ENCODE measurements at regions not wholly inside any gene's neighbourhood (a gene's known extent, or its start where the extent isn't known, plus 50 kb on each side); places are given as distances from the start of the nearest gene placed in this dataset.

GRCh38 chr1:81477710-81478109 lies 323.0 kb upstream of the ADGRL2 start (continued):
- no peak for TF ChIP-seq CHD7 (IDR thresholded peaks at IDR 0.05; ENCODE audit: insufficient replicate concordance, low read length)
- no peak for TF ChIP-seq ATF2 (IDR thresholded peaks at IDR 0.05; ENCODE audit: low read length)
- no peak for TF ChIP-seq POLR2AphosphoS5 (IDR thresholded peaks at IDR 0.05; ENCODE audit: low read depth, low read length)
- TF ChIP-seq NANOG (IDR thresholded peaks at IDR 0.05; ENCODE audit: insufficient read depth, low read depth, low read length, poor library complexity, severe bottlenecking), result no peak
- TF ChIP-seq SIN3A (conservative IDR thresholded peaks at IDR 0.05 in 1 of 2, IDR thresholded peaks at IDR 0.05 in 1 of 2; ENCODE audit: low read depth in 1 of 2, low read length in 2 of 2), result no peak
- TF ChIP-seq MAFK (IDR thresholded peaks at IDR 0.05; ENCODE audit: low read depth, low read length), result no peak
- no peak for TF ChIP-seq SP1 (IDR thresholded peaks at IDR 0.05; ENCODE audit: low read depth, low read length)
- TF ChIP-seq HDAC2 (IDR thresholded peaks at IDR 0.05; ENCODE audit: borderline replicate concordance in 1 of 2, low read depth in 2 of 2, low read length in 2 of 2), result no peak
- TF ChIP-seq FOSL1 (IDR thresholded peaks at IDR 0.05; ENCODE audit: insufficient read depth, low read depth, low read length), result no peak

Data from H1 (cell line).